Caco-2 (cell line): ENCODE measurements at regions not wholly inside any gene's neighbourhood (a gene's known extent, or its start where the extent isn't known, plus 50 kb on each side); places are given as distances from the start of the nearest gene placed in this dataset.
"Not testable (repeated sequence)": the region's sequence is repeated elsewhere in the genome, so short reads cannot be mapped to it uniquely, and the experiment has no call there.

Experiments used
- BruUV-seq: library from RNA; stranded (reverse); fragments of 400-500 nt; replicated peaks from 2 replicates; lab custom pipeline; 2021; lab: Mats Ljungman, UMichigan
- CTCF ChIA-PET: fragments of 300-600 bp; sonication (Branson Sonifier 250); formaldehyde crosslinking; loops from one replicate; lab custom pipeline; 2022; ENCODE audit warnings: antibody characterized with exemption; lab: Charles Lee
- POLR2A ChIA-PET: fragments of 300-600 bp; sonication (Branson Sonifier 250); formaldehyde crosslinking; loops from one replicate; lab custom pipeline; 2022; ENCODE audit warnings: antibody characterized with exemption; lab: Charles Lee
- DNase-seq, 2 experiments: peaks; one replicate each; pipeline versions ENCODE4 v3.0.0 to v3.0.0-alpha.2; 2020 to 2022
- H3K27me3 ChIP-seq: replicated peaks from 2 replicates; pipeline ENCODE4 v1.6.0; 2011; ENCODE audit warnings: low read length; ENCODE audit not compliant: control insufficient read depth, insufficient read depth
- H3K36me3 ChIP-seq: 2 replicates; pipeline ENCODE4 v1.5.1; 2011; ENCODE audit warnings: low read length; ENCODE audit not compliant: control insufficient read depth, insufficient read depth
- H3K4me1 ChIP-seq: fragments of 250-450 bp; sonication (Bioruptor Pico); 2 replicates; pipeline ENCODE4 v1.5.1; 2020; ENCODE audit warnings: mild to moderate bottlenecking
- H3K4me3 ChIP-seq: 2 replicates; pipeline ENCODE4 v1.5.1; 2011; ENCODE audit warnings: low read depth, mild to moderate bottlenecking, control low read depth, low read length
- H3K9me3 ChIP-seq: fragments of 250-450 bp; sonication (Bioruptor Pico); 2 replicates; pipeline ENCODE4 v1.5.1; 2020; ENCODE audit warnings: mild to moderate bottlenecking, moderate library complexity
- H3K27ac Mint-ChIP-seq: one replicate; pipeline ENCODE4 v1.8.0; 2022; ENCODE audit warnings: mixed read lengths; ENCODE audit not compliant: unreplicated experiment
- H3K27me3 Mint-ChIP-seq: one replicate; pipeline ENCODE4 v1.8.0; 2022; ENCODE audit warnings: mixed read lengths; ENCODE audit not compliant: insufficient read depth, unreplicated experiment
- H3K36me3 Mint-ChIP-seq: one replicate; pipeline ENCODE4 v1.8.0; 2022; ENCODE audit warnings: mild to moderate bottlenecking, mixed read lengths; ENCODE audit not compliant: insufficient read depth, unreplicated experiment
- H3K4me1 Mint-ChIP-seq: one replicate; pipeline ENCODE4 v1.8.0; 2022; ENCODE audit warnings: low read depth, mixed read lengths; ENCODE audit not compliant: unreplicated experiment
- H3K4me3 Mint-ChIP-seq: one replicate; pipeline ENCODE4 v1.8.0; 2022; ENCODE audit warnings: mild to moderate bottlenecking, moderate library complexity, mixed read lengths; ENCODE audit not compliant: unreplicated experiment
- H3K9me3 Mint-ChIP-seq: one replicate; pipeline ENCODE4 v1.8.0; 2022; ENCODE audit warnings: mixed read lengths; ENCODE audit not compliant: unreplicated experiment
- CTCF ChIP-seq, 2 experiments: fragments of 200-600 bp in 1 of 2; IDR thresholded peaks; 1 replicate in 1 of 2; 2 replicates in 1 of 2; pipeline versions ENCODE4 v1.5.1 to v1.8.0; 2011 to 2022; ENCODE audit warnings: antibody characterized with exemption in 1 of 2, control low read depth in 1 of 2, inconsistent platforms in 1 of 2, low read depth in 1 of 2, low read length in 1 of 2, mild to moderate bottlenecking in 1 of 2, moderate library complexity in 1 of 2; ENCODE audit not compliant: insufficient read depth in 1 of 2, severe bottlenecking in 1 of 2, unreplicated experiment in 1 of 2
- intact Hi-C: fragments of 100-400 bp; cut with micrococcal nuclease; formaldehyde crosslinking; loops from one replicate; pipeline ENCODE4 v1.10.0; 2022; ENCODE audit not compliant: unreplicated experiment

- no peak overlapping the region for H3K4me3 Mint-ChIP-seq
- CTCF ChIA-PET = no interaction called here
- H3K27ac Mint-ChIP-seq = no peak overlapping the region
- POLR2A ChIA-PET = no interaction called here
- H3K27me3 ChIP-seq = no peaks in the 10 kb centered on the region
- H3K4me3 ChIP-seq = no peak overlapping the region
- no peaks in the 10 kb centered on the region for H3K4me1 Mint-ChIP-seq
- H3K36me3 Mint-ChIP-seq = no peaks in the 10 kb centered on the region
- no peak for DNase-seq
- no TSS peak for BruUV-seq
- no peaks in the 10 kb centered on the region for H3K4me1 ChIP-seq
- no peak for TF ChIP-seq CTCF (IDR thresholded peaks at IDR 0.05; ENCODE audit: insufficient read depth in 1 of 2, low read depth in 1 of 2, low read length in 1 of 2, severe bottlenecking in 1 of 2, unreplicated experiment in 1 of 2)
- H3K9me3 ChIP-seq = no peaks in the 10 kb centered on the region
- no peaks in the 10 kb centered on the region for H3K9me3 Mint-ChIP-seq
- H3K27me3 Mint-ChIP-seq = no peaks in the 10 kb centered on the region
- intact Hi-C loops = no loop called here
- H3K36me3 ChIP-seq = no peaks in the 10 kb centered on the region
Measured at GRCh38 chr3:144963810-144964209, 992.2 kb downstream of the DIPK2A start.

- no peak for DNase-seq
- Mint-ChIP-seq H3K27ac (no peak overlapping the region), H3K4me1 (no peaks in the 10 kb centered on the region), H3K4me3 (no peak overlapping the region), H3K27me3 (no peaks in the 10 kb centered on the region), H3K36me3 (no peaks in the 10 kb centered on the region), H3K9me3 (no peaks in the 10 kb centered on the region)
- no peaks in the 10 kb centered on the region for H3K9me3 ChIP-seq
- intact Hi-C loops = no loop called here
- no peaks in the 10 kb centered on the region for H3K27me3 ChIP-seq
- no peak overlapping the region for H3K4me3 ChIP-seq
- H3K4me1 ChIP-seq = no peaks in the 10 kb centered on the region
- POLR2A ChIA-PET = no interaction called here
- no peak for TF ChIP-seq CTCF (IDR thresholded peaks at IDR 0.05; ENCODE audit: insufficient read depth in 1 of 2, low read depth in 1 of 2, low read length in 1 of 2, severe bottlenecking in 1 of 2, unreplicated experiment in 1 of 2)
- CTCF ChIA-PET = no interaction called here
- no peaks in the 10 kb centered on the region for H3K36me3 ChIP-seq
- no TSS peak for BruUV-seq
Measured at GRCh38 chr3:144966560-144966959, 994.9 kb downstream of the DIPK2A start.

- intact Hi-C loops = no loop called here
- no peaks in the 10 kb centered on the region for H3K4me1 Mint-ChIP-seq
- no peak overlapping the region for H3K4me3 Mint-ChIP-seq
- H3K9me3 ChIP-seq = no peaks in the 10 kb centered on the region
- H3K27ac Mint-ChIP-seq = no peak overlapping the region
- no peaks in the 10 kb centered on the region for H3K27me3 Mint-ChIP-seq
- H3K4me3 ChIP-seq = no peak overlapping the region
- no peaks in the 10 kb centered on the region for H3K27me3 ChIP-seq
- no peaks in the 10 kb centered on the region for H3K36me3 ChIP-seq
- no peaks in the 10 kb centered on the region for H3K4me1 ChIP-seq
- no peaks in the 10 kb centered on the region for H3K9me3 Mint-ChIP-seq
- no peaks in the 10 kb centered on the region for H3K36me3 Mint-ChIP-seq
- ChIA-PET CTCF (no interaction called here), POLR2A (no interaction called here)
- no peak for TF ChIP-seq CTCF (IDR thresholded peaks at IDR 0.05; ENCODE audit: insufficient read depth in 1 of 2, low read depth in 1 of 2, low read length in 1 of 2, severe bottlenecking in 1 of 2, unreplicated experiment in 1 of 2)
- DNase-seq = no peak
- no TSS peak for BruUV-seq
Measured at GRCh38 chr3:144968750-144969350, 997.2 kb downstream of the DIPK2A start.

- H3K27me3 Mint-ChIP-seq, BruUV-seq, H3K36me3 Mint-ChIP-seq, intact Hi-C loops, H3K4me1 ChIP-seq, H3K27me3 ChIP-seq, DNase-seq, H3K27ac Mint-ChIP-seq, H3K9me3 ChIP-seq, H3K4me3 Mint-ChIP-seq, POLR2A ChIA-PET, H3K4me1 Mint-ChIP-seq, H3K4me3 ChIP-seq, H3K36me3 ChIP-seq, CTCF ChIA-PET, H3K9me3 Mint-ChIP-seq: not testable (repeated sequence)
Measured at GRCh38 chr3:144984481-144984880, 1012.9 kb downstream of the DIPK2A start.
